GM19035 (cell line): ENCODE measurements at regions not wholly inside any gene's neighbourhood (a gene's known extent, or its start where the extent isn't known, plus 50 kb on each side); places are given as distances from the start of the nearest gene placed in this dataset.

Experiments used
- ATAC-seq: cut with Tn5 transposase; IDR thresholded peaks from one replicate; pipeline ENCODE4 v1.9.1; 2021; ENCODE audit not compliant: unreplicated experiment

DNA sequence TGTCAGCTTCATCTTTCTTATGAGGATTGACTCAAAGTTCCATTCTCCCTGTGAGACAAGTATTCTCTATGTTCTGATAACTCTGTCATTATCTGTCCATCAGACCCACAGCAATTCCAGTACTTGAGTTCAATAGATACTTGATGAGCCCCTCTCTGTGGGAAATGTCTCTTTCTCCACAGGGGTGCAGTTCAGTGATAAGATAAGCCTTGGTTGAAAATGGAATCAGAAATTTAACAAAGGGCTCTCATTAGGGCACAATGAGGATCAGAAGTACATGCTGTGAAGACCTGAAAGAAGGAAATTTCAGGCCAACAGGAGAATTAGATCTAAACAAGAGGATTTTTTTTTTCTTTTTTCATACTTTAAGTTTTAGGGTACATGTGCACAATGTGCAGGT, 737.3 kb downstream of the MTRR start:
- no peak for ATAC-seq

DNA sequence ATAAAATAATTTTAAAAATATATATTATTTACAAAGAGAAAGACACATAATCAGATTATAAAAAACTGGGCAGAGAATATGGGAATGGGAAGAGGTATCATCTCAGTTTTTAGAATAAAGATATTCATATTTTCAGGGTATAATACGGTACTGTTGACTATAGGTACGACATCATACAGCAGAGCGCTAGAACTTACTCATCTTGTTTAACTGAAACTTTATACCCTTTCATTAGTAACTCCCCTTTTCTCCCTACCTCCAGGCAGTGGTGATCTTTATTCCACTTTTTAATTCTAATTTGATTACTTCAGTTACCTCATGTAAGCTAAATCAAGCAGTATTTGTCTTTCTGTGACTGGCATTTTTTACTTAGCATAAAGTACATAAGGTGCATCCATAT, 742.1 kb downstream of the MTRR start:
- ATAC-seq = no peak

DNA sequence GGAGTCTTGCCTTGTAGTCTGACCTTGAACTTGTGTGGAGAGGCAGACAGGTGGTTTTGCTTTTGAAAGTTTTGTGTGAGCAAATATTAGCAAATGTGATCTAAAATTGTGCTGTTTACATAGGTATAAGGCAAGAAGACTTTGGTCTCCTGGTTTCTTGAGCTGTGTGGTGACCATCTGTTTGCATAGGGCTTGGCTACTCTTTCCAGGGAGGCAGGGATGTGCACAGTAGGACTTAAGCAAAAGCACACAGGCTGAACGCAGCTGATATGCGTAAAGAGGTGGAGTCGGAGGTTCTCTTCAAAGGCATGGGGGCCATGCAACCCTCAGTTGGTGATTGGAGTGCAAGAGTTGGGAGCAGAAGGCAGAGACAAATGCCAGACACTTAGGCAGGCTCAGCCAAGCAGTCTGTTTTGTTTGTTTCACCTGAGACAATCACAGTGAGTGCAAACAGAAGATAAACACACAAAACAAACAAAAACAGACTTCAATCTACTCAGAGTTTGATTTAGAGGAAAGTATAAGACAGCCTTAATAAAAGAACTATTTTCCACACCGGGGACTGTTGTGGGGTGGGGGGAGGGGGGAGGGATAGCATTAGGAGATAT, 744.2 kb downstream of the MTRR start:
- no peak for ATAC-seq

- ATAC-seq = no peak
Observed at GRCh38 chr5:8615142-8615858, 746.4 kb downstream of the MTRR start.

GRCh38 chr5:8628521-8628920, 759.6 kb downstream of the MTRR start:
- ATAC-seq = no peak

- no peak for ATAC-seq
Observed at GRCh38 chr5:8633259-8633658, 764.3 kb downstream of the MTRR start.

GRCh38 chr5:8633696-8634095, 764.7 kb downstream of the MTRR start:
- ATAC-seq = no peak

- no peak for ATAC-seq
Observed at GRCh38 chr5:8634219-8634618, 765.3 kb downstream of the MTRR start.

- no peak for ATAC-seq
Observed at GRCh38 chr5:8641786-8642505, 773.0 kb downstream of the MTRR start.

- no peak for ATAC-seq
Observed at GRCh38 chr5:8644377-8644776, 775.4 kb downstream of the MTRR start.

GRCh38 chr5:8647111-8647510, 778.2 kb downstream of the MTRR start:
- no peak for ATAC-seq

- ATAC-seq = no peak
Observed at GRCh38 chr5:8650186-8650585, 781.2 kb downstream of the MTRR start.

GRCh38 chr5:8660133-8660893, 791.4 kb downstream of the MTRR start:
- ATAC-seq = no peak

DNA sequence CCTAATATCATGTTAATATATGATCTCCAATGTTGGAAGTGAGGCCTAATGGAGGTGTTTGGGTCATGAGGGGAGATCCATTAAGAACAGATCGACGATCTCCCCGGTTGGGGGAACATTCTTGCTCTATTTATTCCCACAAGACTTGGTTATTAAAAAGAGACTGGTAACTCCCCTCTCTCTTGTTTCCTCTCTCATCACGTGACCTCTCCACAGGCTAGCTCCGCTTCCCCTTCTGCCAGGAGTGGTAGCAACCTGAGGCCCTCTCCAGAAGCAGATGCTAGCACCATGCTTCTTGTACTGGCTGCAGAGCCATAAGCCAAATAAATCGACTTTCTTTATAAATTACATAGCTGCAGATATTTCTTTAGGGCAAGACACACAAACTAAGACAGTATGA, 794.4 kb downstream of the MTRR start:
- no peak for ATAC-seq

- ATAC-seq = no peak
Observed at GRCh38 chr5:8675182-8675581, 806.2 kb downstream of the MTRR start.

- ATAC-seq = no peak
Observed at GRCh38 chr5:8676695-8677094, 807.7 kb downstream of the MTRR start.

GRCh38 chr5:8682381-8682780, 813.4 kb downstream of the MTRR start:
- ATAC-seq = no peak

GRCh38 chr5:8683496-8683895, 814.5 kb downstream of the MTRR start:
- no peak for ATAC-seq

- ATAC-seq = no peak
Observed at GRCh38 chr5:8685704-8686103, 816.8 kb downstream of the MTRR start.

DNA sequence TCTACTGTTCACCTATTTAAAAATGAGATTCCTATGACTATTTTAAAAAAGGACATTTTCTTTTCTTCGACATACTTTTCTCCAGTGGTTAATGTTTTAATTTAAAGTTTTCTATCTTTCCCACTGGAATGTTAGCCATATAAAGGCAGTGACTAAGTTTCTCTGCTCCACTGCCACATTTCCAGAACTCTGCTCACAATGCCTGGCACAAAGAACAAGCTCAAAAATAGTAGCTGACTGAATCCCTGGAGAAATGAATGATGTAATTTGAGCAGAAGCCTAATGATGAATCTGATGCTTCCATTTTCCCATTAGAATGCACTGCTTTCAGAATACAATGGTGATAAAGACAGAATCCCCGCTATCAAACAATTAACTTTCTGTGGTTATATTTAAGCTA, 817.8 kb downstream of the MTRR start:
- ATAC-seq = no peak

DNA sequence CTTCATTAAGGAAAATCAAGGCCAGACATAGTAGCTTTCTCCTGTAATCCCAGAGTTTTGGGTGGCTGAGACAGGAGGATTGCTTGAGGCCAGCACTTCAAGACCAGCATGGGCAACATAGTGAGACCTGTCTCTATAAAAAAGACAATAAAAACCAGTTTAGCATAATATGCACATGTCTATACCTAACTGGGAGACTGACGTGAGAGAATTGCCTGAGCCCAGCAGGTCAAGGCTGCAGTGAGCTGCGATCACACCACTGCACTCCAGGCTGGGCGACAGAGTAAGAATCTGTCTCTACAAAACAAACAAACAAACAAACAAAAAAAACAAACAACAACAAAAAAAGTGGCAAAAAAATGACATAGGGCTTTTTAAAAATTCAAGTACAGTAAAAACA, 820.8 kb downstream of the MTRR start:
- no peak for ATAC-seq

- no peak for ATAC-seq
Observed at GRCh38 chr5:8691221-8691620, 822.3 kb downstream of the MTRR start.
